HG02798 (cell line): ENCODE measurements at regions not wholly inside any gene's neighbourhood (a gene's known extent, or its start where the extent isn't known, plus 50 kb on each side); places are given as distances from the start of the nearest gene placed in this dataset.
"Not testable (repeated sequence)": the region's sequence is repeated elsewhere in the genome, so short reads cannot be mapped to it uniquely, and the experiment has no call there.

Experiments used
- ATAC-seq: cut with Tn5 transposase; IDR thresholded peaks from one replicate; pipeline ENCODE4 v1.9.1; 2021; ENCODE audit warnings: mild to moderate bottlenecking; ENCODE audit not compliant: unreplicated experiment, poor library complexity

DNA sequence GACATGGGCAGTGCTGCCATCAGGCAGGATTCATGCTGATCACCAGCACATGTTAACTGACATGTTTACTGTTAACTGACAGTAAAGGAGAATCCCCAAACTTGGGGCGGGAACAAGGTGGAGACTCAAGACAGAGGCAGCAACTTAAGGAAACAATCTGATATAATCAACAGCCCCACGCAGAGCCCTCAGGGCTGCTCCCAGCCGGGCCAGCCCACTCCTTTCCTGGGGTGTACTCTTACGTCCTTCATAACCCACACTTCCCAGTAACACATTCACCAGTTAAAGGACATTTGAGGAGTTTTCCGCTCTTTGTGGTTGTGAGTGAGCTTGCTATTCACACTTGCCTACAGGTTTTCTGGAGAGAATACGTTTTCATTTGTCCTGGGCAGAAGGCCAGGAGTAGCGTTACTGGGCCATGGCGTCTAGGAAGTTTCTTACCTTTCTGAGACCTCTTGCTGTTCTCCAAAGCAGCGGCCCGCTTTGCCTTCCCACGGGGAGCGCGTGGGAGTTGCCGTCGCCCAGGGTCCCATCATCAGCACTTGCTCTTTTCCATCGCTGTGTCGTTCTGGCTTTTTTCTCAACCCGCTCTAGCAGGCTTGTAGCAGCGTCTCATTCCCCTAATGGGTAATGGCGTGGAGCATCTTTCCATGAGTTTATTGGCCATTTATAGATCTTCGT lies 56.4 kb downstream of the FOXF2 start:
- ATAC-seq, result no peak

DNA sequence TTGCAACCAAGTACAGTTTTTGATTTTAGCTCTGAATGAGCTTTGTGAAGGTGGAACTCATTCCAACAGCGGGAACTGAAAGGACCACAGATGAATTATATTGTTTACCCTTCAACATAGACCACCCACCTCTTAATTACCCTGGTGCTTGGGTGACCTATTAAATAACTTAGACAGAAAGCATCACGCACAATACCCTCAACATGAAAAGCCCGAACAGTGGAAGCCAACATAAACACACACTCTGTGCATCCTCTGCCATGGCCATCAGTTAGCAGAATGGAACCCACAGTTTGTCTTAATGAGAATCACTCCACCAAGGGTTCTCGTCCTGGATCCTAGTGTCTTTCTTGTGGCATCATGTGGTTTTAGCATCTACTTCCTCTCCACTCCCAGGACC lies 60.5 kb downstream of the FOXF2 start:
- ATAC-seq, result no peak

DNA sequence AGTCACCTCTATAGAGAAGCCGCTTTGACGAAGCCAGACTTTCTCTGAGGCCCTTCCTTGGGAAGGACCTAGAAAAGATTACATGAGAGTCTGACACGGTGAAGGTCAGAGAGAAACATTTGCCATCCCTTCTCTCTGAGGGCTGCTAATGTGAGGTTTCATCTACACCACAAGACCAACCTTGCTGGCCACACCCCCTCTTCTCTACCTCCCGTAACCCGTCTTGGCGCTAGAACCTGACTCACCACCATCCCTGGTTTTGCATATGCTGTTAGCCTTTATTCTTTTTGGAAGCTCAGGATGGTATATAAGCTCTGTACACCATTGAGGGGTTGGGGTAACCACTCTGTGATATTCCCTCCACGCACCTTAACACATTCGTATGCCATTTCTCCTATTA lies 63.6 kb downstream of the FOXF2 start:
- ATAC-seq, result no peak

DNA sequence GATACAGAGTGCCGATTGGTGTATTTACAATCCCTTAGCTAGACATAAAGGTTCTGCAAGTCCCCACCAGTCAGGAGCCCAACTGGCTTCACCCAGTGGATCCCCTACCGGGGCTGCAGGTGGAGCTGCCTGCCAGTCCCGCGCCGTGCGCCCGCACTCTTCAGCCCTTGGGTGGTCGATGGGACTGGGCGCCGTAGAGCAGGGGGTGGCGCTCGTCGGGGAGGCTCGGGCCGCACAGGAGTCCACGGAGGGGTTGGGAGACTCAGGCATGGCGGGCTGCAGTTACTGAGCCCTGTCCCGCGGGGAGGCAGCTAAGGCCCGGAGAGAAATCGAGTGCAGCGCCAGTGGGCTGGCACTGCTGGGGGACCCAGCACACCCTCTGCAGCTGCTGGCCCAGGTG lies 67.4 kb downstream of the FOXF2 start:
- ATAC-seq, result not testable (repeated sequence)

DNA sequence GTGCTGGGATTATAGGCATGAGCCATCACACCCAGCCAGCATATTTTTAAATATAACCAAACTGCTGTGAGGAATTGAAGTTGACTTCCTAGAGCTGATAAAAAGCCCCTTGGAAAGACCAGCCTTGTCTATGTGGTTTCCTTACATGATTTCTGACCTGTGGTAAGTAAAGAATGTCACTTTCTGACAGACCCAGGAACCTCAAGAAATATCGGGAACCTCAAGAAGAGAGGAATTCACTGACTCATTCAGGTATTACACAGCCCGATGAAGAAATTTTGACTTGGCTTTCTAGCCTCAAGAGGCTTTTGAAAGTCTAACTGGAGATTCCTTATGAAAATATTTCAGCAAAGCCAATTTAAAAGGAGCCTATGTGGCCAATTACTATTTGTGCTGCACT lies 71.8 kb downstream of the FOXF2 start:
- no peak for ATAC-seq

DNA sequence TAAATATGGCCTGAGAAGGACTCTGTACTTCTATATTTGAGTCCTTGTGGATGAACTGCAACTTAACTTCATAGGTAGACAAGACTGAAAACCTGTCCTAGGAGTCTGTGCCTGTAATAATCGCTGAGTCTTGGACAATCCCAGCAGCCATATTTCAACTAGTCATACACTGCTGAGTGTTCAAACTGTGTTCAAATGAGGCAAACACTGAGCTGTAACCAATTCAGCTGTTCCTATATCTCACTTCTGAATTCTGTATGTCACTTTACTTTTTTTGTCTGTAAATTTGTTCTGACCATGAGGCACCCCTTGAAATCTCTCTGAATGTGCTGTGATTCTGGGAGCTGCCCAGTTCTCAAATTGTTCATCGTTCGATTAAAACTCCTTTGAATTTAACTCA lies 72.4 kb downstream of the FOXF2 start:
- ATAC-seq, result no peak

DNA sequence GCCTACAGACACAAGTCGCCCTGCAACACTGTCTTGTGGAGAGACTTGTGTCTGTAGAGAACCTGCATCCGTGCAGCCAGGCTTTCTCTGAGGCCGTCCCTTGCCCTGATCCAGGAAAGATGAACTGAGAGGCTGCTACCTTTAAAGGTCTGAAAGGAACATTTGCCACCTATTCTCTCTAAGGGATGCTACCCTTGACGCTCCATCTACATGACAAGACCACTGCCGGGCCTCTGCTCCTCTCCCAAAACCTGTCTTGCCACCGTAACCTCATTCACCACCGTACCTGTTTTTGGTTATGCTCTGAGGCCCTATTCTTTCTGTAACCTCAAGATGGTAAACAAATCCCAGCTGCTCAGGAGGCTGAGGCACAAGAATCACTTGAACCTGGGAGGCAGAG lies 73.9 kb downstream of the FOXF2 start:
- ATAC-seq, result no peak

DNA sequence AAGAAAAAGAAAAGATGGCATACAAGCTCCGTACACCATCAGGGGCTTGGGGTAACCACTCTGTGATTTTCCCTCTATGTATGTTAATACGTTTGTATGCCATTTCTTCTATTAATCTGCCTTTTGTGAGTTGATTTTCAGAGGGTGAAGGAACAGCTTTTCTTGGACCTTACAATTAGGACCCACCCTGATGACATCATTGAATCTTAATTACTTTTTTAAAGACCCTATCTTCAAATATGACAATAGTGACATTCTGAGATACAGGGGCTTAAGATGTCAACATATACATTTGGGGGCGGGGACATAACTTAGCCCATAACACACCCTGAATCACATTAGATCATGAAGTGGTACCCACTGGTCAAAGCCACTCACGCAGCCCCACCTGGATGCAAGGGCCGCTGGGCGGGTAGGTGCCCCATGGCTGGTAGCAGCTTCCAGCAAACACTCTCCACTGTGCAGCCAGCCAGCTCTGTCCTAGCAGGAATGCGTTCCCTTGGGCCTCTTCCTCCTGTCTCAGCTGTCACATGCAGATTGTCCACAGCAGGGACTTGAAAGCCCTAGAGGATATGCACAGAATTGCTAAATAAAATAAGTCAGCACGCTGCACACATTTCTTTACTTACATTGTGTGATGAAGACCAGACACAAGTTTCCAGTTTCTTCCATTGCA lies 74.5 kb downstream of the FOXF2 start:
- no peak for ATAC-seq

DNA sequence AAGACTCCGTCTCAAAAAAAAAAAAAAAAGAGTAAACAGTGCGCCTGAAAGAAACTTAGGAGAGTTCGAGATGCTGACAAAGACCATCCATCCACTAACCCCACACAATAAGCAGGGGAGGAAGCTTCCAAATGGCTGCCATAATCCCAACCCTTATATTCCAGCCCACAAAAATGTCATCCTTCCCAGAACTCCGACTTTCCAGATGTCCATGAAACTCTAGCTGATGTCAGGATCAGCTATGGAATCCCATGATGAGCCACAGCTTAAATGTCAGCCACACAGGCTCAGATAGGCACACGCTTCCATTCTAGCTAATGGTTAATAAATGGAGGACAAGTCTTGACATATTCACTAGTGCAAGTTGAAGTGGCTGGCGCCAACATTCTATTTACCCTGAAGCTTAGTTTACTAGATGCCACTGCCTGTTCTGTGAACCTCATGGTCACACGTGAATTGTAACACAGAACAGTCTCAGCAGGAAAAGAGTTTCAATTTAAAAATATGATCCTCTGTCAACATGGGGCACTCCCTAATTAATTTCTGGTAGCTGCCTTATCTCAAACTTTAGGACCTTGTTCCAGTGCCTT lies 75.5 kb downstream of the FOXF2 start:
- no peak for ATAC-seq

DNA sequence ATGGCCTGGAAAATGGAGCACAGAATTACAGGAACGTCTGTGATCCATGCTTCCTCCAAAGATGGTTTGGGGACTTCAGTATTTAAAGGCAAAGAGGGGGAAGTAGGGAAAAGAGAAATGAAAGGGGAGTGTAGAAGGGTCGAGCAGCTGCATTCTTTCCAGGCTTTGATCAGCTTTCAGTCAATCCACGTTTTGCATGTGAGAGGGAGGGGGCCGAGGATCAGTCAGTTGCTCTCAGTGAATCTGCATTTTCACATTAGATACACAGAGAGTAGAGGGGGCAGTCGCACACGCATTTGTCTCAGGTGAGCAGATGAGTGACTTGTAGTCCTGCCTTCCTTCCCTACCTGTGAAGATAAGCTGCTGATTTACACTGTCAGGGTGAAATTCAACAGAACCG lies 78.8 kb downstream of the FOXF2 start:
- ATAC-seq, result no peak

DNA sequence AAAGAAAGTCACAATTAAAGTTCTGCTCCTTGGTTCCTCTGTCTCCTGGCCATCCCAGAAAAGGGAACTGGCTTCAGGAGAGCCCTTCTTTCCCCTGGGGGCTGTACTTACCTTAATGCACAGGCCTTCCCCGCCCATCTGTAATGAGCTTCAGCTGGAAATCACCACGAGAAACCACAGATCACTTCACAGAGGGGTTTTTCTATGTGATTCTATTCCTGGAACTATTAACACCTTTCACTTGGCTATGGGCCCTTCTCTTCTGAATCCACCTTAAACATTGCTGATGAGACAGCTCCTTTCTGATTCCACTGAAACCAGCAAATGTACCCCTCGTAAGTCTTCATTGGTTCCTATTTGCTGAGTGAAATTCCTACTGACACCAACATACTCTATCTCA lies 80.7 kb downstream of the FOXF2 start:
- ATAC-seq, result peak; percentile 71

DNA sequence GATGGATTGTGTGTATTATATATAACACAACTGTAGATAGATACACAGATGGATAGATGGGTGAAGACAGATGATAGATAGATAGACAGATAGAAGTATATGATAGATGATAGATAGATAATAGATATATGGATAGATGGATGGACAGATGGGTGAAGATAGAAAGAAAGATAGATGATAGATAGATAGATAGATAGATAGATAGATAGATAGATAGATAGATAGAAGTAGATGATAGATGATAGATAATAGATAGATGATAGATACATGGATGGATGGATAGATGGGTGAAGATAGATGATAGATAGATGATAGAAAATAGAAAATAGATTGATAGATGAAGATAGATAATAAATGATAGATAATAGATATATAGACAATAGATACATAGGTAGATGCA lies 83.3 kb downstream of the FOXF2 start:
- no peak for ATAC-seq

DNA sequence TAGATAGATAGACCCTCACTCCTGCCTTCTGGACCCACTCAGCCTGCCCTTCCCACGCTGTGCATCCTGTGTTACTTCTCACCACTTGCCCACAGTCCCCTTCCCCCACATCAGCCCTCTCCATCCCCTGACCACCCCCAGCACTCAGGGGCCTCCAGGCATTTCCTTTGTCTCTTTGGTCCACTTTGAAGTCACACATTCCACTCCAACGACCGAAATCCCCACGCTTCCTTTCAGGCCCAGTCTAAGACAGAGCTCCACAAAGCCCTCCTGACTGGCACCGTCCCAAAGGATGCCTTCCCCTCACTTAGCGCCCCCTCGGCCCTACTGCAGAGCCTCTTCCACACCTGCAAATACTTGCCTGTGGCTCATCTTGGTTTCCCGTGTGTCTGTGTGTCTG lies 83.8 kb downstream of the FOXF2 start:
- no peak for ATAC-seq

DNA sequence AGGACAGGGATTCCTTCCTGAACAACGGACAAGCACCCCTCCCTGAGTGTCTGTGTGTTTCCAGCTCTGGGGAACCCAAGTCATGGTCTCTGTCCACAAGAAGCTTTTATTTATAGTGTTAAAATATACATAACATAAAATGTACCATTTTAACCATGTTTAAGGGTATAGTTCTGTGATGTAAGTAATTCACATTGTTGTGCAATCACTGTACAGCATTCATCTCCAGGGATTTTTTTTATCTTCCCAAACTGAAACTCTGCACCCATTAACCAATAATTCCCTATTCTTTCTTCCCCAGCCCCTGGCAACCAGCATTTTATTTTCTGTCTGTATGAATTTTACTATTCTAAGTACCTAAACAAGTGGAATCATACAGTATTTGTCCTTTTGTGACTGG lies 84.2 kb downstream of the FOXF2 start:
- ATAC-seq, result no peak

DNA sequence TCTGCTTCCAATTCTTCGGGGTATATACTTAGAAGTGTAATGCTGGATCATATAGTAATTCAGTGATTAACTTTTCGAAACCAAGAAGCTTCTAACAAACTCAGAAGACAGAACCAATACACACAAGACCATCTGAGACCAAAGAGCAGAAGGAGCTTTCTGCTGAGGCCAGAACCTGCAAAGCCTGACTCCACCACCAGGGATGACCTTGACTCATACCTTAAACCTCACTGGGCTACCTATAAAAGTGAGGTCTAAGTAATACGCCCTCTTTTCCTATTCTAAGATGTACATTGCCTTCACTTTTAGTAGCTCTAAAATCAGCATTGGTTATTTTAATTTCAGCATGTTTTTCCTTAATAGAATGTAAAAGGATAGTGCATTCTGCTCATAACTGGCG lies 84.8 kb downstream of the FOXF2 start:
- no peak for ATAC-seq

DNA sequence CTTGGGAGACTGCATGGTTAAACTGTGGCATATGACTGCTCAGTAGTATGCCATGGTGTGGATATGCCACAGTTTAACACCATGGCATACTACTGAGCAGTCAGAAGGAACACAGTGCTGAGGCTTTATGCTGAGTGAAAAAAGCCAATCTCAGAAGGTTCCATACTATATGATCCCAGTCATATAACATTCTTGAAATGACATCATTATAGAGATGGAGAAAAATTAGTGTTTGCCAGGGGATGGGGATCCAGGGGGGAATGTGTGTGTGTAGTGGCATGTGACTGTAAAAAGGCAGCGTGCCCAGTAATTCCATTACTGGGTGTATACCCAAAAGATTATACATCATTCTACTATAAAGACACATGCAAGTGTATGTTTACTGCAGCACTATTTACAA lies 85.8 kb downstream of the FOXF2 start:
- ATAC-seq, result no peak

DNA sequence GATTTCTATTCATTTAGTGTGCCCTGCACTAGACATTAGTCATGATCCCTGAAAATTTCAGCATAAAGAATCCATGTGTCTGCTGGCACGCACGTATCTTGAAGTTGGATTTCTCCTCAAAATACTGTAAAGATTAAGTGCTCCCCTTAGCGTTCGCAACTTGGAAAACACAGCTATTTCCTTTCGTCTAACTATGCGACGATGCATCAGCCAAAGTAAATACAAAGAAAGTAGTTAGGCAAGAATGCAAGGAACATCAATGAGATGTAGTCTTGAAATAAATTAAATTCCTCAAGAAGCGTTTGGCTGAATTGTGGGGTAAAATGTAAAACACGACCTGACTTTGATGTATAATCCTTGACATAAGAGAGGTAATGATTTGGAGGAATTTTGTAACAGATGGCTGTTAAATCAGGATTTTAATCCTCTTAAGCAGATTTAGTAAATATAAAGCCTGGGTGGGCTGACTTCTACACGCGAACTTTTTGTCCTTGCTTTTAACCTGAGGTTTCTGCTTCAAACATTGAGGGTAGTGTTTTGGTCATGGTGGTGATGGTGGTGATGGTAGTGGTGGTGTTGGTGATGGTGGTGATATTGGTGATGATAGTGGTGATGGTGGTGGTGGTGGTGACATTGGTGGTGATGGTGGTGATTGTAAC lies 88.2 kb downstream of the FOXF2 start:
- no peak for ATAC-seq

DNA sequence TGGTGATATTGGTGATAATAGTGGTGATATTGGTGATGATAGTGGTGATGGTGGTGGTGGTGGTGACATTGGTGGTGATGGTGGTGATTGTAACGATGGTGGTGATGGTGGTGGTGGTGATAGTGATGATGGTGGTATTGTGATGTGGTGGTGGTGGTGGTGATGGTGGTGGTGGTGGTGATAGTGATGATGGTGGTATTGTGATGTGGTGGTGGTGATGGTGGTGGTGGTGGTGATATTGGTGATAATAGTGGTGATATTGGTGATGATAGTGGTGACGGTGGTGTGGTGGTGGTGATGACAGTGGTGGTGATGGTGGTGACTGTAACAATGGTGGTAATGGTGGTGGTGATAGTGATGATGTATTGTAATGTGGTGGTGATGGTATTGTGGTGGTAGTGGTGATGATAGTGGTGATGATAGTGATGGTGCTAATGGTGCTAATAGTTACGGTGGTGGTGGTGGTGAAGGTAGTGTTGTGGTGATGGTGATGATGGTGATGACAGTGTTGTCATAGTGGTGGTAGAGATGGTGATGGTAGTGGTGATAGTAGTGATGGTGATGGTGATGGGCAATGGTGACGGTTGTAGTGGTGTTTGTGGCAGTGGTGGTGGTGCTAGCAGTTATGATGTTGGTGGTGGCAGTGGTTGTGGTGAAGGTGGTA lies 88.9 kb downstream of the FOXF2 start:
- not testable (repeated sequence) for ATAC-seq

DNA sequence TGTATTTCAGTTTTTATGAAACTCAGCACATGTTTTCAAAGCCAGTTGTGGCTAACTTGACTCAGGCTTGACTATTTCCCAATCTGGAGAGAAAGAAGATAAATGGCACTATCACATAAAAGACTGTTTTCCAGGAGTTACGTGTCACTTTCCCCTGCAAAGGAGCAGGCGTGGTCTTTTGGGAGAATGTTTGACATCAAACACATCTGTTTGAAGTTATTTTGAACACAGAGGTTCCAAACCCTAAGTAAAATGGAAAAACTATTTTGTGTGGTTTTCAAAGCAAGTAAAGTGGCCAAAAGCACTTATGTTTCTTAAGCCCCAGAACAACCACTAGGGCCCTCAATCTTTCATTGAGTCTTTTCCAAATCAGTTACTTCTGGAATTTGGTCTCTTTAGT lies 89.7 kb downstream of the FOXF2 start:
- ATAC-seq, result no peak

DNA sequence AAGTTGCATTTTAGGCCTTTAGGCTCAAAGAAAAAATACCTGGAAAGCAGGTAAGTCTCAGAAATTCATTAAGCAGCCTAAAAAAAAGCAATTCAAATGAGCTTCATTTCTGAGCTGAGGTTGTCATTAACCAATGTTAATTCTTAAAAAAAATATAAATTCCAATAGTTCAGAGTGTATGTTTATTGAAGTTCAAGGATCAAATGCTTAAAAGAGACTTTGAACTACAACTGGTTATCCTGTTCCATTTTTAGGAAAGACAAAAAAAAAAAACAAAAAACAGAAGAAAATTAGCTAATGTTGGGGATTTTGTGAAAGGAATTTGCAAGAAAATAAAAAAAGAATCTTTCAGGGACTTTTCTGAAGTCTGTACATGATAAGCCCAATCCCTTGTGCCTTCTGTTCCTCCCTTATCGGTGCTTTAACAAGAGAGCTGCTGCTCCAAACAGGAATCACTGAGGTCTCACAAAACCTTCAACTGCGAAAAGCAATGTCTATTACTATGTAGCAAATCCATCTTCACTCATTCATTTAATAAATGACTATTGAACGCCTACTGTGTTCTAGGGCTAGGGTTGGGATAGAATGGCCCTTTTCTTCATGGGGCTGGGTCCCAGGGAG lies 90.3 kb downstream of the FOXF2 start:
- ATAC-seq, result no peak
